Gastroesophageal sphincter (tissue), 4 donors: ENCODE measurements at regions not wholly inside any gene's neighbourhood (a gene's known extent, or its start where the extent isn't known, plus 50 kb on each side); places are given as distances from the start of the nearest gene placed in this dataset.

ENCODE experiments used
- ATAC-seq: fragments of 150-250 bp; one replicate; pipeline ENCODE4 v1.9.1; 2016; ENCODE audit warnings: mild to moderate bottlenecking, moderate library complexity
- H3K27ac ChIP-seq, 4 donors: fragments of 200-600 bp; sonication (generic) in 3 of 4; 1 replicate in 3 of 4; 2 replicates in 1 of 4; pipeline ENCODE4 v1.5.1; 2016 to 2019
- H3K27me3 ChIP-seq: fragments of 200-600 bp; sonication (generic); one replicate; pipeline ENCODE4 v1.5.1; 2019
- H3K36me3 ChIP-seq, 2 donors: fragments of 200-600 bp; sonication (generic); one replicate each; pipeline ENCODE4 v1.5.1; 2019; ENCODE audit warnings: control low read depth in 1 of 2
- H3K4me1 ChIP-seq, 3 donors: fragments of 200-600 bp; sonication (generic); 1 replicate in 2 of 3; 2 replicates in 1 of 3; pipeline ENCODE4 v1.5.1; 2016 to 2019; ENCODE audit warnings: control low read depth in 2 of 3
- H3K4me3 ChIP-seq, 2 donors: fragments of 200-600 bp; sonication (generic); one replicate each; pipeline ENCODE4 v1.5.1; 2019; ENCODE audit warnings: mild to moderate bottlenecking in 1 of 2, moderate library complexity in 1 of 2
- H3K9me3 ChIP-seq, 3 donors: fragments of 200-600 bp; sonication (generic); one replicate each; pipeline ENCODE4 v1.5.1; 2017 to 2019; ENCODE audit warnings: control low read depth in 2 of 3
- EP300 ChIP-seq: sonication (generic); formaldehyde crosslinking; IDR thresholded peaks from one replicate; pipeline ENCODE4 v1.6.1; 2017; ENCODE audit warnings: antibody characterized with exemption, mild to moderate bottlenecking
- POLR2A ChIP-seq, 2 donors: fragments of 450-650 bp; IDR thresholded peaks; one replicate each; pipeline ENCODE4 v1.6.1; 2017; ENCODE audit warnings: antibody characterized with exemption in 2 of 2, mild to moderate bottlenecking in 2 of 2, moderate library complexity in 1 of 2
- POLR2AphosphoS5 ChIP-seq: sonication (generic); formaldehyde crosslinking; IDR thresholded peaks from one replicate; pipeline ENCODE4 v1.6.1; 2017; ENCODE audit warnings: antibody characterized with exemption
- WGBS, 2 donors: methylation state at CpG; one replicate each; pipeline ENCODE4 v1.1.5; 2018; ENCODE audit warnings: low coverage in 1 of 2; 5-methylcytosine and 5-hydroxymethylcytosine counted together
- TF ChIP-seq, protein P1 (sequence below), 4 experiments: fragments of 200-600 bp in 2 of 4; fragments of 450-650 bp in 2 of 4; sonication (generic) in 1 of 4; IDR thresholded peaks; one replicate each; pipeline ENCODE4 v1.5.1; 2017 to 2019; ENCODE audit warnings: antibody characterized with exemption in 4 of 4, mild to moderate bottlenecking in 2 of 4, moderate library complexity in 2 of 4

DNA sequence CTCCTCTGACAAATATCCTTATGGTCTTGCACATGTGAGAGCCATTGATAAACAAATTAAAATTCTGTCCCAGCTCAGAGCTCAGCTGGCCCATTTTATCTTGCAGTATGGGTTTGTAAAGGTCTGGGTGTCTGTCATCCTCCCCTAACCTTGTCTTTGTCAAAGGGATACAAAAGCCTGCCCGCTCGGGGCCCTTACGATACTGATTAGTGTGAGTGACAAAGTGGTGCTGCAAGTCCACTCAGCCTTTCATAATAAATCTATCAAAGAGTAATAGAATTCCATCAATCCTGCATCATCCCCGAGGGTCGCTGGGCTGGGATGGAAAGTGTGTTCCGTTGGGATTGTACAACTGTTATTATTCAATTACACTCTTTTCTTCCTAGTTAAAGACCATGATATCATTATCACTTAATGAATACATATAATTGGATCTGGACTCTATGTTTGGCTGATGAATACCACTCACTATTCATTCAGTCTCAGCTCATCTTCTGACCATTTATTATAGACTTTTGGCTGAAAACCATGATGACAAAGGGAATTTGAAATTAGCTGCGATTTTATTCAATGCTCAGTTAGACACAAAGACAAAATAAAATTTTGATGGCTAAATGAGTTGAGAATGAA, 122.5 kb upstream of the FOXD3 start:
- no peak overlapping the region for H3K4me3 ChIP-seq
- H3K27ac ChIP-seq = no peak overlapping the region
- no peak for ATAC-seq
- WGBS, 2 donors = 11 to 24% methylated on average over 6 to 7 of the region's 7 CpGs
- H3K4me1 ChIP-seq = no peaks in the 10 kb centered on the region
- H3K27me3 ChIP-seq = peaks cover 3% of the 10 kb centered on the region
- TF ChIP-seq POLR2A (IDR thresholded peaks at IDR 0.05) (no peak), EP300 (no peak), POLR2AphosphoS5 (no peak)
- TF ChIP-seq, protein P1, sequence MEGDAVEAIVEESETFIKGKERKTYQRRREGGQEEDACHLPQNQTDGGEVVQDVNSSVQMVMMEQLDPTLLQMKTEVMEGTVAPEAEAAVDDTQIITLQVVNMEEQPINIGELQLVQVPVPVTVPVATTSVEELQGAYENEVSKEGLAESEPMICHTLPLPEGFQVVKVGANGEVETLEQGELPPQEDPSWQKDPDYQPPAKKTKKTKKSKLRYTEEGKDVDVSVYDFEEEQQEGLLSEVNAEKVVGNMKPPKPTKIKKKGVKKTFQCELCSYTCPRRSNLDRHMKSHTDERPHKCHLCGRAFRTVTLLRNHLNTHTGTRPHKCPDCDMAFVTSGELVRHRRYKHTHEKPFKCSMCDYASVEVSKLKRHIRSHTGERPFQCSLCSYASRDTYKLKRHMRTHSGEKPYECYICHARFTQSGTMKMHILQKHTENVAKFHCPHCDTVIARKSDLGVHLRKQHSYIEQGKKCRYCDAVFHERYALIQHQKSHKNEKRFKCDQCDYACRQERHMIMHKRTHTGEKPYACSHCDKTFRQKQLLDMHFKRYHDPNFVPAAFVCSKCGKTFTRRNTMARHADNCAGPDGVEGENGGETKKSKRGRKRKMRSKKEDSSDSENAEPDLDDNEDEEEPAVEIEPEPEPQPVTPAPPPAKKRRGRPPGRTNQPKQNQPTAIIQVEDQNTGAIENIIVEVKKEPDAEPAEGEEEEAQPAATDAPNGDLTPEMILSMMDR (IDR thresholded peaks at IDR 0.05) = no peak
- no peaks in the 10 kb centered on the region for H3K9me3 ChIP-seq
- no peaks in the 10 kb centered on the region for H3K36me3 ChIP-seq

DNA sequence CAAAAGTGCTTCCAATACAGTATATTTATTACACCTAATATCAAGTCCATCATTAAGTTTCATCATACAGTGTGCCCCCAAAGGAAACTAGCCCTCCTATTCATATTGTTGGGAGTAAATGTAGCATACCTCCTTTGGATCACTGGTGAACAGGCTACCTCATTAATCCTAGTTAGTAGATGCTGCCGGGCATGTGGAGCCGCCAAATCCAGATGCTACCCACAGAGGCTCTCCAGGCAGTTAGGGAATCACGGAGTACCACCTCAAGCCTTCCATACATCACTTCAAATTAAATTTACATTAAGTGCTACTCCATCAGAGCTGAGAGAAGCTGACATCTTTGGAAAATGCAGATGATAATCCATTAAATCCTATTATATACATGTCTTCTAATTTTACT, 121.7 kb upstream of the FOXD3 start:
- no peak for ATAC-seq
- TF ChIP-seq, protein P1 (IDR thresholded peaks at IDR 0.05) = no peak
- TF ChIP-seq POLR2AphosphoS5 = no peak
- no peak for TF ChIP-seq EP300
- TF ChIP-seq POLR2A (IDR thresholded peaks at IDR 0.05) = no peak
- 28 to 30% methylated on average over 3 of the region's 3 CpGs for WGBS, 2 donors
- no peaks in the 10 kb centered on the region for H3K27me3 ChIP-seq
- H3K4me3 ChIP-seq = no peak overlapping the region
- H3K9me3 ChIP-seq = no peaks in the 10 kb centered on the region
- no peak overlapping the region for H3K27ac ChIP-seq
- no peaks in the 10 kb centered on the region for H3K4me1 ChIP-seq
- no peaks in the 10 kb centered on the region for H3K36me3 ChIP-seq

DNA sequence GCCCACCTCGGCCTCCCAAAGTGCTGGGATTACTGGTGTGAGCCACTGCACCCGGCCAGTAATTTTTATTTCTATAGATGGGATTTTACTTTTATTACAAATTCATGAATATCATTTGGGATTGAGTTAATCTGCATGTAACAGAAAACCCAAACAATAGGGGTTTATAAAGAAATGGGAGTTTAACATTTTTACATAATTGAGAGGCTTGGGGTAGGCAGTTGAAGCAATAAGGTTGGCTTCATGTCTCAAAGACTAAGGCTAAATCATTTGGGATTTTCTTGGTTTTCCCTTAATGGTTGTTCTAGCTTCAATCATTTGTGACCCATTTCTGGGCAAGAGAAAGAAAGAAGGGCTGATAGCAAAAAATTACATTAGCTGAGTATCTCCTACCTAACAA, 118.7 kb upstream of the FOXD3 start:
- TF ChIP-seq, protein P1 (IDR thresholded peaks at IDR 0.05) = no peak
- TF ChIP-seq POLR2AphosphoS5 = no peak
- TF ChIP-seq POLR2A (IDR thresholded peaks at IDR 0.05) = no peak
- TF ChIP-seq EP300 = no peak
- 81 to 100% methylated on average over 2 of the region's 2 CpGs for WGBS, 2 donors
- Histone ChIP-seq H3K36me3 (no peaks in the 10 kb centered on the region), H3K27ac (no peak overlapping the region), H3K9me3 (no peaks in the 10 kb centered on the region), H3K4me1 (no peaks in the 10 kb centered on the region), H3K27me3 (peaks cover 6% of the 10 kb centered on the region), H3K4me3 (no peak overlapping the region)
- no peak for ATAC-seq

DNA sequence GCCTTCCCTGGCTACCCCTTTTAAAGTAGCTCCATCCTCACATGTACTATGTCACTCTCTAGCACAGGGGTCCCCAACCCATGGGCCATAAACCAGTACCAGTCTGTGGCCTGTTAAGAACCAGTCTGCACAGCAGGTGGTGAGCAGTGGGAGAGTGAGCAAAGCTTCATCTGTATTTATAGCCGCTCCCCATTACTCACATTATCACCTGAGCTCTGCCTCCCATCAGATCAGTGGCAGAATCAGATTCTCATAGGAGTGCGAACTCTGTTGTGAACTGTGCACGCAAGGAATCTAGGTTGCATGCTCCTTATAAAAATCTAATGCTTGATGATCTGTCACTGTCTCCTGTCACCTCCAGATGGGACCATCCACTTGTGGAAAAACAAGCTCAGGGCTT, 116.6 kb upstream of the FOXD3 start:
- Histone ChIP-seq H3K36me3 (no peaks in the 10 kb centered on the region), H3K27me3 (peaks cover 6% of the 10 kb centered on the region), H3K9me3 (no peaks in the 10 kb centered on the region), H3K4me3 (no peak overlapping the region), H3K4me1 (no peaks in the 10 kb centered on the region), H3K27ac (no peak overlapping the region)
- TF ChIP-seq, protein P1 (IDR thresholded peaks at IDR 0.05) = no peak
- TF ChIP-seq POLR2A (IDR thresholded peaks at IDR 0.05) (no peak), EP300 (no peak), POLR2AphosphoS5 (no peak)
- ATAC-seq = no peak
- 92% methylated on average over 3 of the region's 3 CpGs; no CpG with 5 or more reads in 1 of the 2 donors for WGBS, 2 donors

DNA sequence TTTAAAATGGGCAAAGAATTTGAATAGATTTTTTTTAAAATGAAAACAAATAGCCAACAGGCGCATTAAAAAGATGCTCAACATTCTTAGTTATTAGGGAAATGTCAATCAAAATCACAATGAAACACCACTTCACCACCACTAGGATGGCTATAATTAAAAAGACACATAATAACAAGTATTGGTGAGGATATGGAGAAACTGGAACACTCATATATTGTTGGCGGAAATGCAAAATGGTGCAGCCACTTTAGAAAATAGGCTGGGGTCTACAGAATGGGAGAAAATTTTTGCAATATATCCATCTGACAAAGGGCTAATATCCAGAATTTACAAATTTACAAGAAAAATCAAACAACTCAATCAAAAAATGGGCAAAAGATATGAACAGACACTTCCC, 107.8 kb upstream of the FOXD3 start:
- Histone ChIP-seq H3K36me3 (no peaks in the 10 kb centered on the region), H3K27me3 (peaks cover 4% of the 10 kb centered on the region), H3K4me3 (no peak overlapping the region), H3K4me1 (no peaks in the 10 kb centered on the region), H3K27ac (no peak overlapping the region), H3K9me3 (peaks cover 0 to 11% (median 0%) of the 10 kb centered on the region in 3 donors)
- ATAC-seq = no peak
- WGBS, 2 donors = 93 to 100% methylated on average over 2 of the region's 2 CpGs
- no peak for TF ChIP-seq EP300
- TF ChIP-seq, protein P1 (IDR thresholded peaks at IDR 0.05) = no peak
- no peak for TF ChIP-seq POLR2A (IDR thresholded peaks at IDR 0.05)
- no peak for TF ChIP-seq POLR2AphosphoS5
